ENCODE measurements at regions not wholly inside any gene's neighbourhood (a gene's known extent, or its start where the extent isn't known, plus 50 kb on each side); places are given as distances from the start of the nearest gene placed in this dataset.
A peak's percentile ranks its signal among the peaks of the same experiment; 100 is the strongest.

DNA sequence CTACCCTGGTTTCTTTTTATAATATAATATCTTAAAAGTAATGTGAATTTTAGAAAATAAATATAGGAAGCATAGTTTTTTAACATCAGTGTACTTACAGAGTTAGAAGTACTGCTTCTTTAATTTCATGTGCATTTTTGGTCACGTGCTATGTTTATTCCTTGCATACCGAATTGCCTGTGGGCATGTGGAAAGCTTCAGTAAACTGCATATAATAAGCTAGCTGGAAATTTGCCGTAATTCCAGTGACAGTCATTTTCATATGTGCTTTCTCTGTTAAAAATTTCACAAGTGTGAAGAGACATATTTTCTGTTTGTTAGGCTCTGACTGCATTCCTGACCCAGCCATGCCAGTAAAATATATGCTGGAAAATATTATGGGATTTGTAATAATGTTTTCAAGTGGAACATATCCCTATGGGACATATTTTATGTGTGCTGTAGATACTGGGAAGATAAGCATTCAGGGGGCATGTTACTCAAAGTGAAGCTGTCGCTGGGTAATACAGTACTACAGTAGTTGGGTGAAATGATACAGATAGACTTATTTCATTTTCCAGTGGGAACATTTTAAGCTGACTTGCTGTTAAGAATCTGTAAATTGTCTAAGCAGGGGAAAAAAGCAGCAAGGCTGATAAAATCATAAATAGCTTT, 616.7 kb downstream of the FRK start:
- Histone ChIP-seq H3K4me1 (ENCODE audit: control insufficient read depth in 1 of 2, insufficient read depth in 2 of 2, low read depth in 1 of 2, low read length in 1 of 2) (peaks cover 0 to 4% of the 10 kb centered on the region in 2 experiments; a peak in 1 of 4 replicates), H4K20me1 (ENCODE audit: insufficient read depth) (no peaks in the 10 kb centered on the region), H3K36me3 (replicated peaks in 1 of 2; ENCODE audit: control insufficient read depth in 1 of 2, insufficient read depth in 2 of 2, low read length in 1 of 2) (no peaks in the 10 kb centered on the region), H2AFZ (ENCODE audit: low read depth) (no peak overlapping the region), H3K9ac (no peak overlapping the region), H3K27me3 (ENCODE audit: insufficient read depth) (no peaks in the 10 kb centered on the region), H3K4me2 (no peak overlapping the region), H3F3A (replicated peaks; ENCODE audit: insufficient read depth) (no peaks in the 10 kb centered on the region), H3K79me2 (ENCODE audit: insufficient read depth) (no peaks in the 10 kb centered on the region), H3K4me3 (ENCODE audit: low read depth in 2 of 2, low read length in 1 of 2) (no peak overlapping the region), H3K9me3 (no peaks in the 10 kb centered on the region), H3K9me2 (peaks cover 3% of the 10 kb centered on the region; the same call in 1 of the 2 replicates), H3K27ac (ENCODE audit: low read depth in 2 of 2, low read length in 1 of 2) (peak overlapping the region in 1 of 2 experiments; percentile 58; a peak in 2 of 4 replicates)
- ChIA-PET CTCF (no interaction called here), POLR2A (no interaction called here)
- DNase-seq, result peak; percentile 29
- 17% methylated on average over 4 of the region's 4 CpGs for WGBS (ENCODE audit: low lambda C conversion rate)
- TF ChIP-seq GATA2 (CRISPR knock-in tag; IDR thresholded peaks at IDR 0.05), result peak; percentile 77
- peak in 1 of 2 experiments; percentile 12; a peak in 1 of 4 replicates for TF ChIP-seq EP300 (IDR thresholded peaks at IDR 0.05; ENCODE audit: borderline replicate concordance in 1 of 2, low read depth in 1 of 2, low read length in 1 of 2)
- no peak for TF ChIP-seq NRF1 (IDR thresholded peaks at IDR 0.05; ENCODE audit: low read depth, low read length)

DNA sequence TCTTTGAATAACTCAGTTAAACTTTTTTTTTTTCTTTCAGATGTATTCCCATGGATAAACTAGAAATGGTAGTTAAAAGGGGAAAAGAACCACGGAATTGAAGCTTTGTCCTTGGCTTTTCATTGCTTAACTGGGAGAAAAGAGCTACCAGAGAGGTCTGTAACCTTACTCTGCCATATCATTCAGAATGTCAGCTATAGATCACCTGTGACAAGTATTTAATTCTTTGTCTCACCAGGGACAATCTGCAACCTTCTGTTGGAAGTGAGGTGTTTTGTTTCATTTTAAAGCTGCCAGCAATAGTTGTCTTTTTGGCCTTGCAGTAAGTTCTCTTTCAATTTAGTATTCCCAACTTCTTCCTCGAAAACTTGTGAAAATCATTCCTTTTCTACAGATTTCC, 618.4 kb downstream of the FRK start:
- Histone ChIP-seq H3K27ac (ENCODE audit: low read depth in 2 of 2, low read length in 1 of 2) (no peak overlapping the region), H3K36me3 (replicated peaks in 1 of 2; ENCODE audit: control insufficient read depth in 1 of 2, insufficient read depth in 2 of 2, low read length in 1 of 2) (no peaks in the 10 kb centered on the region), H2AFZ (ENCODE audit: low read depth) (no peak overlapping the region), H3K79me2 (ENCODE audit: insufficient read depth) (no peaks in the 10 kb centered on the region), H3F3A (replicated peaks; ENCODE audit: insufficient read depth) (no peaks in the 10 kb centered on the region), H3K4me3 (ENCODE audit: low read depth in 2 of 2, low read length in 1 of 2) (no peak overlapping the region), H4K20me1 (ENCODE audit: insufficient read depth) (no peaks in the 10 kb centered on the region), H3K27me3 (ENCODE audit: insufficient read depth) (no peaks in the 10 kb centered on the region), H3K9me3 (no peaks in the 10 kb centered on the region), H3K4me1 (ENCODE audit: control insufficient read depth in 1 of 2, insufficient read depth in 2 of 2, low read depth in 1 of 2, low read length in 1 of 2) (peaks cover 0 to 4% of the 10 kb centered on the region in 2 experiments; a peak in 1 of 4 replicates), H3K4me2 (no peak overlapping the region), H3K9ac (no peak overlapping the region), H3K9me2 (peaks cover 3% of the 10 kb centered on the region; the same call in 1 of the 2 replicates)
- TF ChIP-seq ELF1 (IDR thresholded peaks at IDR 0.05), result no peak
- no peak for TF ChIP-seq NRF1 (IDR thresholded peaks at IDR 0.05; ENCODE audit: low read depth, low read length)
- TF ChIP-seq, protein P1, sequence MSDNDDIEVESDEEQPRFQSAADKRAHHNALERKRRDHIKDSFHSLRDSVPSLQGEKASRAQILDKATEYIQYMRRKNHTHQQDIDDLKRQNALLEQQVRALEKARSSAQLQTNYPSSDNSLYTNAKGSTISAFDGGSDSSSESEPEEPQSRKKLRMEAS (IDR thresholded peaks at IDR 0.05; ENCODE audit: low read depth), result no peak
- TF ChIP-seq SIN3A (IDR thresholded peaks at IDR 0.05; ENCODE audit: borderline replicate concordance, low read depth, low read length), result no peak
- no peak for TF ChIP-seq GABPA (IDR thresholded peaks at IDR 0.05; ENCODE audit: low read depth)
- no peak for TF ChIP-seq GATA2 (CRISPR knock-in tag; IDR thresholded peaks at IDR 0.05)
- TF ChIP-seq RFX5 (IDR thresholded peaks at IDR 0.05; ENCODE audit: low read length), result no peak
- TF ChIP-seq, protein P2, sequence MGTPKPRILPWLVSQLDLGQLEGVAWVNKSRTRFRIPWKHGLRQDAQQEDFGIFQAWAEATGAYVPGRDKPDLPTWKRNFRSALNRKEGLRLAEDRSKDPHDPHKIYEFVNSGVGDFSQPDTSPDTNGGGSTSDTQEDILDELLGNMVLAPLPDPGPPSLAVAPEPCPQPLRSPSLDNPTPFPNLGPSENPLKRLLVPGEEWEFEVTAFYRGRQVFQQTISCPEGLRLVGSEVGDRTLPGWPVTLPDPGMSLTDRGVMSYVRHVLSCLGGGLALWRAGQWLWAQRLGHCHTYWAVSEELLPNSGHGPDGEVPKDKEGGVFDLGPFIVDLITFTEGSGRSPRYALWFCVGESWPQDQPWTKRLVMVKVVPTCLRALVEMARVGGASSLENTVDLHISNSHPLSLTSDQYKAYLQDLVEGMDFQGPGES (IDR thresholded peaks at IDR 0.05; ENCODE audit: low read depth, low read length), result no peak
- no peak for TF ChIP-seq NFIC (IDR thresholded peaks at IDR 0.05; ENCODE audit: borderline replicate concordance)
- no peak for TF ChIP-seq RCOR1 (IDR thresholded peaks at IDR 0.05; ENCODE audit: low read length)
- TF ChIP-seq TEAD4 (IDR thresholded peaks at IDR 0.05; ENCODE audit: borderline replicate concordance, insufficient read depth), result no peak
- TF ChIP-seq, protein P3, sequence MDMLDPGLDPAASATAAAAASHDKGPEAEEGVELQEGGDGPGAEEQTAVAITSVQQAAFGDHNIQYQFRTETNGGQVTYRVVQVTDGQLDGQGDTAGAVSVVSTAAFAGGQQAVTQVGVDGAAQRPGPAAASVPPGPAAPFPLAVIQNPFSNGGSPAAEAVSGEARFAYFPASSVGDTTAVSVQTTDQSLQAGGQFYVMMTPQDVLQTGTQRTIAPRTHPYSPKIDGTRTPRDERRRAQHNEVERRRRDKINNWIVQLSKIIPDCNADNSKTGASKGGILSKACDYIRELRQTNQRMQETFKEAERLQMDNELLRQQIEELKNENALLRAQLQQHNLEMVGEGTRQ (IDR thresholded peaks at IDR 0.05; ENCODE audit: borderline replicate concordance, low read depth, low read length), result no peak
- POLR2A ChIA-PET, result no interaction called here
- CTCF ChIA-PET, result interaction anchor here (0.6 to 0.9 kb wide), 3 partner anchors 9 to 161 kb away, joined by 3 read pairs; no protein-coding TSS in a partner anchor
- DNase-seq, result no peak
- WGBS (ENCODE audit: low lambda C conversion rate), result 8% methylated on average over 2 of the region's 2 CpGs

Measured in SK-N-SH (cell line).